Smooth muscle cell of the brain vasculature (primary cell): ENCODE measurements at regions not wholly inside any gene's neighbourhood (a gene's known extent, or its start where the extent isn't known, plus 50 kb on each side); places are given as distances from the start of the nearest gene placed in this dataset.

Source experiments
- DNase-seq: peaks from one replicate; pipeline ENCODE4 v3.0.0-alpha.2; 2012; ENCODE audit warnings: low read depth, low spot score

GRCh38 chr6:148274809-148275208, 67.8 kb upstream of the SASH1 start:
- DNase-seq: no peak

- DNase-seq: no peak
These were observed 57.4 kb upstream of the SASH1 start for GRCh38 chr6:148285205-148285604.

GRCh38 chr6:148286563-148286962, 56.1 kb upstream of the SASH1 start:
- no peak for DNase-seq

GRCh38 chr6:148287623-148288333, 54.9 kb upstream of the SASH1 start:
- no peak for DNase-seq

DNA sequence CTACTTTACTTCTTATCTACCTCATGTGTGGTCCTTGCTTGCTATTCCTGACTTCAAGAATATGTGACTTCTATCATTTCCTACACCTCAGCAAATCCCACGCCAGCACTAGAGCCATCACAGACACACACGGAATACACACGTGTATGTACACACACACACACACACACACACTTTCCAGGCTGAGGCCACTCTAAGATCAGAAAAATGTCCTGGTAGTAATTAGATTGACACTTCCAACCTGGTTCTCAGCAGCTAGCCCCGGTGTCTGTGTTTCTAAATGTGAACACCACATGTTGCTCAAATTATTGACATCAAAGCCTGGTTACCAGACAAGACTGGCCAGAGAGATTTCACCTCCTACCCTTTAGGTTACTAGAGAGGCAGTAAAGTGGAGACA, 54.1 kb upstream of the SASH1 start:
- DNase-seq: no peak

- no peak for DNase-seq
These were observed 53.5 kb upstream of the SASH1 start for GRCh38 chr6:148289153-148289552.

GRCh38 chr6:148291876-148292275, 50.8 kb upstream of the SASH1 start:
- DNase-seq: no peak
